ENCODE measurements at regions not wholly inside any gene's neighbourhood (a gene's known extent, or its start where the extent isn't known, plus 50 kb on each side); places are given as distances from the start of the nearest gene placed in this dataset.

- H3K36me3 ChIP-seq (ENCODE audit: control insufficient read depth, insufficient read depth, low read length): 0 out of 2 replicates have a peak, but pooled peaks cover 1% of the 10 kb centered on the region
- H3K18ac ChIP-seq (ENCODE audit: low read depth, low read length): no peak overlapping the region
- H3K14ac ChIP-seq (replicated peaks; ENCODE audit: low read depth, low read length): no peak overlapping the region
- no peak for TF ChIP-seq RCOR1 (IDR thresholded peaks at IDR 0.05; ENCODE audit: insufficient replicate concordance, low read length)
- TF ChIP-seq POLR2A (IDR thresholded peaks at IDR 0.05; ENCODE audit: low read depth, low read length): no peak
- no peak for TF ChIP-seq USF2 (IDR thresholded peaks at IDR 0.05; ENCODE audit: low read depth, low read length)
- no peak for TF ChIP-seq MAZ (IDR thresholded peaks at IDR 0.05; ENCODE audit: borderline replicate concordance, low read depth, low read length)
- no peak for TF ChIP-seq CTCF (conservative IDR thresholded peaks at IDR 0.05; ENCODE audit: low read depth, low read length)
- no peak for TF ChIP-seq NFE2L2 (IDR thresholded peaks at IDR 0.05; ENCODE audit: low read depth, low read length)
- no peak for TF ChIP-seq CHD1 (IDR thresholded peaks at IDR 0.05; ENCODE audit: low read depth, low read length)
- TF ChIP-seq FOS (IDR thresholded peaks at IDR 0.05; ENCODE audit: low read depth, low read length): no peak
- no peak for TF ChIP-seq ELK1 (IDR thresholded peaks at IDR 0.05; ENCODE audit: borderline replicate concordance, low read depth, low read length)
- no peak for TF ChIP-seq RAD21 (IDR thresholded peaks at IDR 0.05; ENCODE audit: low read length)
- TF ChIP-seq SMC3 (IDR thresholded peaks at IDR 0.05; ENCODE audit: low read depth, low read length): no peak
- TF ChIP-seq MXI1 (IDR thresholded peaks at IDR 0.05; ENCODE audit: borderline replicate concordance, low read depth, low read length): no peak
- no peak for TF ChIP-seq BHLHE40 (IDR thresholded peaks at IDR 0.05; ENCODE audit: low read depth, low read length)
- no peak for TF ChIP-seq MAFK (IDR thresholded peaks at IDR 0.05; ENCODE audit: low read depth, low read length)
- TF ChIP-seq CEBPB (IDR thresholded peaks at IDR 0.05; ENCODE audit: low read depth, low read length): no peak
- TF ChIP-seq RFX5 (IDR thresholded peaks at IDR 0.05; ENCODE audit: low read depth, low read length): no peak
- H4K20me1 ChIP-seq (ENCODE audit: insufficient read depth, low read length): no peaks in the 10 kb centered on the region
- no peak overlapping the region for H3K4me3 ChIP-seq (ENCODE audit: insufficient read depth, low read depth, low read length)
- H3K4me2 ChIP-seq (ENCODE audit: low read depth, low read length): no peak overlapping the region
- H3K4me1 ChIP-seq (ENCODE audit: control insufficient read depth, insufficient read depth, low read length): peaks cover 4% of the 10 kb centered on the region; the same call in 1 of the 2 replicates
- no peak for DNase-seq
- ATAC-seq (ENCODE audit: low read depth): no peak
- BruUV-seq (replicated peaks): no TSS peak
- no peak overlapping the region for H3K56ac ChIP-seq (ENCODE audit: extremely low read depth, insufficient read depth, low read length)
- in situ Hi-C loops (cut with MboI; ENCODE audit: low sequenced_read_pairs) (no loop called here), dilution Hi-C loops (cut with HindIII; ENCODE audit: low sequenced_read_pairs, unreplicated experiment) (no loop called here), intact Hi-C loops (cut with micrococcal nuclease) (no loop called here)
- H3K23ac ChIP-seq (ENCODE audit: low read depth, low read length): no peak overlapping the region
- H3K27ac ChIP-seq (ENCODE audit: insufficient read depth, low read length): no peak overlapping the region
- no peak overlapping the region for H4K91ac ChIP-seq (ENCODE audit: insufficient read depth, low read depth, low read length)
- H2AK5ac ChIP-seq (ENCODE audit: low read depth, low read length): no peak overlapping the region
- no CpG with 5 or more reads among the region's 5 CpGs for WGBS, 2 experiments (ENCODE audit: extremely low coverage in 2 of 2, insufficient read length in 1 of 2)
- no peak overlapping the region for H4K8ac ChIP-seq (ENCODE audit: low read depth in 2 of 2, low read length in 2 of 2)
- H2BK5ac ChIP-seq (ENCODE audit: low read depth, low read length, poor library complexity, severe bottlenecking): no peak overlapping the region
- H2BK120ac ChIP-seq (ENCODE audit: low read depth, low read length): no peak overlapping the region
- no peak overlapping the region for H4K5ac ChIP-seq (ENCODE audit: low read depth, low read length)
- ChIA-PET POLR2A (ENCODE audit: unreplicated experiment) (no interaction called here), CTCF (interaction anchor here (0.6 kb wide), 1 partner anchor 9 kb away, joined by 3 read pairs; no protein-coding TSS in a partner anchor)
- no peaks in the 10 kb centered on the region for H3K27me3 ChIP-seq (ENCODE audit: control insufficient read depth, insufficient read depth, low read length)
- peak overlapping the region; percentile 21 for H2AFZ ChIP-seq (replicated peaks; ENCODE audit: low read length, poor library complexity)
- H3K9me3 ChIP-seq (ENCODE audit: control insufficient read depth, insufficient read depth, low read length): no peaks in the 10 kb centered on the region
- H3K79me1 ChIP-seq (ENCODE audit: low read depth in 1 of 2, low read length in 2 of 2): no peaks in the 10 kb centered on the region
- no peak overlapping the region for H3K4ac ChIP-seq (ENCODE audit: low read depth, low read length)
- no peak overlapping the region for H2AK9ac ChIP-seq (replicated peaks; ENCODE audit: low read depth, low read length, poor library complexity)
- H3K9me1 ChIP-seq (ENCODE audit: insufficient read depth, low read length): 0 out of 2 replicates have a peak, but pooled peaks cover 4% of the 10 kb centered on the region
- H3K9ac ChIP-seq (ENCODE audit: low read depth, low read length): no peak overlapping the region
- no peak overlapping the region for H2BK20ac ChIP-seq (ENCODE audit: low read depth, low read length)
- no peak overlapping the region for H2BK15ac ChIP-seq (ENCODE audit: low read depth, low read length)
These were observed 198.5 kb upstream of the KCTD7 start for GRCh38 chr7:66430164-66430545.
